Parathyroid adenoma (tissue), 2 donors: ENCODE measurements at regions not wholly inside any gene's neighbourhood (a gene's known extent, or its start where the extent isn't known, plus 50 kb on each side); places are given as distances from the start of the nearest gene placed in this dataset.

ENCODE experiments used
- H2AFZ ChIP-seq: fragments of 300-600 bp; sonication (generic); one replicate; pipeline ENCODE4 v1.7.0; 2017; ENCODE audit warnings: antibody characterized with exemption, mild to moderate bottlenecking
- H3K27ac ChIP-seq: fragments of 300-600 bp; sonication (generic); one replicate; pipeline ENCODE4 v1.7.0; 2017
- H3K27me3 ChIP-seq: fragments of 300-600 bp; sonication (generic); one replicate; pipeline ENCODE4 v1.7.0; 2017; ENCODE audit warnings: low read length; ENCODE audit not compliant: control insufficient read depth, insufficient read depth
- H3K36me3 ChIP-seq: fragments of 300-600 bp; sonication (generic); one replicate; pipeline ENCODE4 v1.7.0; 2017; ENCODE audit warnings: low read length; ENCODE audit not compliant: control insufficient read depth, insufficient read depth
- H3K4me1 ChIP-seq: fragments of 300-600 bp; sonication (generic); one replicate; pipeline ENCODE4 v1.7.0; 2017; ENCODE audit warnings: control low read depth
- H3K4me2 ChIP-seq: fragments of 300-600 bp; sonication (generic); one replicate; pipeline ENCODE4 v1.7.0; 2017; ENCODE audit warnings: low read length
- H3K4me3 ChIP-seq: fragments of 300-600 bp; sonication (generic); one replicate; pipeline ENCODE4 v1.7.0; 2017; ENCODE audit warnings: low read depth, low read length
- H3K79me2 ChIP-seq: fragments of 300-600 bp; sonication (generic); one replicate; pipeline ENCODE4 v1.7.0; 2017; ENCODE audit warnings: control low read depth
- H3K9ac ChIP-seq: fragments of 300-600 bp; sonication (generic); one replicate; pipeline ENCODE4 v1.7.0; 2017; ENCODE audit warnings: mild to moderate bottlenecking
- H3K9me3 ChIP-seq: fragments of 300-600 bp; sonication (generic); one replicate; pipeline ENCODE4 v1.7.0; 2017; ENCODE audit warnings: low read length; ENCODE audit not compliant: control insufficient read depth
- CTCF ChIP-seq: fragments of 300-600 bp; sonication (generic); IDR thresholded peaks from one replicate; pipeline ENCODE4 v1.7.0; 2017; ENCODE audit warnings: antibody characterized with exemption, mild to moderate bottlenecking
- donor health status: primary hyperparathyroidism.

- Histone ChIP-seq H3K27me3 (no peaks in the 10 kb centered on the region), H3K79me2 (peaks cover 5% of the 10 kb centered on the region), H3K4me2 (no peak overlapping the region), H3K4me1 (peaks cover 27% of the 10 kb centered on the region), H2AFZ (peak overlapping the region; percentile 43), H3K9me3 (no peaks in the 10 kb centered on the region), H3K9ac (no peak overlapping the region), H3K36me3 (no peaks in the 10 kb centered on the region), H3K27ac (peak overlapping the region; percentile 91), H3K4me3 (no peak overlapping the region)
- no peak for TF ChIP-seq CTCF
These were observed 374.2 kb downstream of the EPHA7 start for GRCh38 chr6:93045156-93045555.

- TF ChIP-seq CTCF: no peak
- no peak overlapping the region for H3K4me3 ChIP-seq
- no peak overlapping the region for H3K4me2 ChIP-seq
- peak overlapping the region; percentile 25 for H2AFZ ChIP-seq
- H3K36me3 ChIP-seq: no peaks in the 10 kb centered on the region
- H3K27me3 ChIP-seq: no peaks in the 10 kb centered on the region
- peak overlapping the region; percentile 91 for H3K27ac ChIP-seq
- peaks cover 20% of the 10 kb centered on the region for H3K4me1 ChIP-seq
- peaks cover 3% of the 10 kb centered on the region for H3K9me3 ChIP-seq
- H3K79me2 ChIP-seq: peaks cover 7% of the 10 kb centered on the region
- H3K9ac ChIP-seq: no peak overlapping the region
These were observed 379.0 kb downstream of the EPHA7 start for GRCh38 chr6:93040375-93040774.

- Histone ChIP-seq H3K27me3 (no peaks in the 10 kb centered on the region), H3K4me3 (no peak overlapping the region), H2AFZ (no peak overlapping the region), H3K27ac (no peak overlapping the region), H3K79me2 (peaks cover 7% of the 10 kb centered on the region), H3K36me3 (no peaks in the 10 kb centered on the region), H3K4me1 (peaks cover 10% of the 10 kb centered on the region), H3K9ac (no peak overlapping the region), H3K9me3 (peaks cover 3% of the 10 kb centered on the region), H3K4me2 (no peak overlapping the region)
- peak; percentile 17 for TF ChIP-seq CTCF
These were observed 382.5 kb downstream of the EPHA7 start for GRCh38 chr6:93036835-93037234.

DNA sequence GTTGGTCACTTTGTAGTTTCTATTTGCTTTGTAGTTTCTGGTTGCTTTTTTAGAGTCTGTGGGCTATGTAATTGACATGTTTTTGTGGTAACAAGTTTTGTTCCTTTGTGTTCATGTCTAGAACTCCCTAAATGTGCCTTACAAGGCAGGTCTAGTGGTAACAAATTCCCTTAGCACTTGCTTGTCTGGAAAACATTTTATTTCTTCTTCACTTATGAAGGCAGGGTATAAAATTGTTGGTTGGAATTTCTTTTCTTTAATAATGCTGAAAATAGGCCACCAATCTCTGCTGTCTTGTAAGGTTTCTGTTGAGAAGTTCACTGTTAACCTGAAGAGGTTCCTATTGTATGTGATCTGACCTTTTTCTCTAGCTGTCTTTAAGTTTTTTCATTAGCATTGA lies 383.6 kb downstream of the EPHA7 start:
- Histone ChIP-seq H3K27ac (no peak overlapping the region), H3K4me3 (no peak overlapping the region), H3K9me3 (peaks cover 3% of the 10 kb centered on the region), H3K27me3 (no peaks in the 10 kb centered on the region), H3K9ac (no peak overlapping the region), H2AFZ (no peak overlapping the region), H3K36me3 (no peaks in the 10 kb centered on the region), H3K4me2 (no peak overlapping the region), H3K79me2 (peaks cover 7% of the 10 kb centered on the region), H3K4me1 (peaks cover 4% of the 10 kb centered on the region)
- TF ChIP-seq CTCF: no peak

DNA sequence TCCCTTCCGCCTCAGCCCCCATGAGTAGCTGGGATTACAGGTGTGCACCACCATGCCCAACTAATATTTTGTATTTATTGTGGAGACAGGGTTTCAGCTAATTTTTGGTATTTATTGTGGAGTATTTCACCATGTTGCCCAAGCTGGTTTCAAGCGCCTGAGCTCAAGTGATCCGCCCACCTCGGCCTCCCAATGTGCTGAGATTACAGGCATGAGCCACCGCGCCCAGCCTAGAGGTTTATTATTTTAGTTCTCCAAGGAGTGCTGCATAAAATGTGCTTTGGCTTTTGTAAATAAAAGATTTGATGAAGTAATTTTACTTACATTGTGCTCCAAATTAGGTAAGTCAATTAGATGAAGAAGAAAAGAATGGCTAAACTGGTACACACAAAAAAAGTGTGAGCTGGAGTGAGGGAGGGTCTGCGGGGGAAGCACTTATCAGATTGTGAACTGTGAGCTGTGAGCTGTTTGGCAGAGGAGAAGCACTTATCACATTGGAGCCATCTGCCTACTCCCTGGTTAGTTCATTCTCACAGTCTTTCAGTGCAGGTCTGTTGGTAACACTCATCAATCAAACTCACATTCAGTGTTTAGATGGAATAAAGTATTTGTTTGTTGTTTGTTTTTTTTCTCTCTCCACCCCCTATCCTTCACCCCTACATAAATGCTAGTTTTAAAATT lies 398.0 kb downstream of the EPHA7 start:
- H3K27me3 ChIP-seq: no peaks in the 10 kb centered on the region
- H3K79me2 ChIP-seq: no peaks in the 10 kb centered on the region
- no peaks in the 10 kb centered on the region for H3K36me3 ChIP-seq
- H3K4me2 ChIP-seq: no peak overlapping the region
- H3K4me3 ChIP-seq: no peak overlapping the region
- peak overlapping the region; percentile 28 for H2AFZ ChIP-seq
- H3K9me3 ChIP-seq: no peaks in the 10 kb centered on the region
- H3K27ac ChIP-seq: no peak overlapping the region
- peaks cover 7% of the 10 kb centered on the region for H3K4me1 ChIP-seq
- no peak for TF ChIP-seq CTCF
- no peak overlapping the region for H3K9ac ChIP-seq
